ENCODE measurements at regions not wholly inside any gene's neighbourhood (a gene's known extent, or its start where the extent isn't known, plus 50 kb on each side); places are given as distances from the start of the nearest gene placed in this dataset.

DNA sequence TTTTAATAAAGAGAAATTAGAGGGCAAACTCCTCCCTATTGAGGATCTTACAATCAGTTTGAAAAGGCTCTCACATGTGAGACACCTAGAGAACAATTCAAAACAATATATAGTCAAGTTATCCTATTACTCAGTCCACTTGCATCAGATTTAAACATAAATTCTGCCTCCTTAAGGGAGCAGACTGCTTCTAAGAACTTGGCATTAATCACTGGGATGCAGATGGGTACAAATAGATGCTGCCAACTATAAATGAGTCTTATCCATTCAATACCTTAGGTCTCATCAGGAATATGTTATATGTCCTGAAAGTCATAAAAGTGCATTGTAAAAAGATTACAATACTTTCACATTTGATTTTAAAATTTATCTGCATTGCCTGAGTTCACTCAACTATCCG, 269.3 kb upstream of the KIRREL3 start:
- DNase-seq = no peak
- no peaks in the 10 kb centered on the region for H3F3A ChIP-seq (replicated peaks; ENCODE audit: insufficient read depth)
- CTCF ChIA-PET = no interaction called here
- no peaks in the 10 kb centered on the region for H4K20me1 ChIP-seq (ENCODE audit: insufficient read depth)
- no peaks in the 10 kb centered on the region for H3K36me3 ChIP-seq (replicated peaks in 1 of 2; ENCODE audit: control insufficient read depth in 1 of 2, insufficient read depth in 2 of 2, low read length in 1 of 2)
- POLR2A ChIA-PET = no interaction called here
- H3K4me1 ChIP-seq (ENCODE audit: control insufficient read depth in 1 of 2, insufficient read depth in 2 of 2, low read depth in 1 of 2, low read length in 1 of 2) = no peaks in the 10 kb centered on the region
- H2AFZ ChIP-seq (ENCODE audit: low read depth) = no peak overlapping the region
- H3K9ac ChIP-seq = no peak overlapping the region
- H3K4me2 ChIP-seq = no peak overlapping the region
- no peak overlapping the region for H3K27ac ChIP-seq (ENCODE audit: low read depth in 2 of 2, low read length in 1 of 2)
- no peaks in the 10 kb centered on the region for H3K27me3 ChIP-seq (ENCODE audit: insufficient read depth)
- 29% methylated on average over 1 of the region's 1 CpG for WGBS (ENCODE audit: low lambda C conversion rate)
- H3K9me3 ChIP-seq = no peaks in the 10 kb centered on the region
- no peaks in the 10 kb centered on the region for H3K79me2 ChIP-seq (ENCODE audit: insufficient read depth)
- no peak for TF ChIP-seq FOXJ3 (CRISPR knock-in tag; IDR thresholded peaks at IDR 0.05)
- no peak for TF ChIP-seq RAD21 (IDR thresholded peaks at IDR 0.05; ENCODE audit: low read length)
- H3K4me3 ChIP-seq (ENCODE audit: low read depth in 2 of 2, low read length in 1 of 2) = no peak overlapping the region
- H3K9me2 ChIP-seq = no peaks in the 10 kb centered on the region

DNA sequence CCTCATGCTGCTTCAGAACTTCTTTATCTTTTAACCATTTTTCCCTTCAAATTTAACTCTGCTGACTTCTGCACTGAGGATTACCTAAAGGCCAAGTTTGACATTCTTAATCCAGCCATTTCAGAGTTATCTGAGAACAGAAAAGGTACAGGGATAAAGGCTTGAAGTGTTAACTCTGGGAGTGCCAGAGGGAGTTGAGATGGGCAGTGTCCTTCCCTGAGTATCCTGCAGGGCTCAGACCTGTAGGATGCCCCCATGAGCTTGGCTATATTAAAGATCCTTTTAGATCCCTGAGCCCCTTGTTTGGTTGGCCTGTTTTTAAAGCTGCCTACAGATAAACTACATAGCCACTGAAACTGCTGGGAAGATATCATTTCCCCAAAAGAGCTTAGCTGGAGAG, 268.4 kb upstream of the KIRREL3 start:
- H3K79me2 ChIP-seq (ENCODE audit: insufficient read depth) = no peaks in the 10 kb centered on the region
- H3K9me2 ChIP-seq = no peaks in the 10 kb centered on the region
- H3K27ac ChIP-seq (ENCODE audit: low read depth in 2 of 2, low read length in 1 of 2) = no peak overlapping the region
- TF ChIP-seq JUND (IDR thresholded peaks at IDR 0.05) = no peak
- CTCF ChIA-PET = no interaction called here
- H3K4me2 ChIP-seq = no peak overlapping the region
- no peak overlapping the region for H2AFZ ChIP-seq (ENCODE audit: low read depth)
- H3K9me3 ChIP-seq = no peaks in the 10 kb centered on the region
- H3F3A ChIP-seq (replicated peaks; ENCODE audit: insufficient read depth) = no peaks in the 10 kb centered on the region
- H3K9ac ChIP-seq = no peak overlapping the region
- H3K4me3 ChIP-seq (ENCODE audit: low read depth in 2 of 2, low read length in 1 of 2) = no peak overlapping the region
- H4K20me1 ChIP-seq (ENCODE audit: insufficient read depth) = no peaks in the 10 kb centered on the region
- POLR2A ChIA-PET = no interaction called here
- no peaks in the 10 kb centered on the region for H3K36me3 ChIP-seq (replicated peaks in 1 of 2; ENCODE audit: control insufficient read depth in 1 of 2, insufficient read depth in 2 of 2, low read length in 1 of 2)
- no peaks in the 10 kb centered on the region for H3K4me1 ChIP-seq (ENCODE audit: control insufficient read depth in 1 of 2, insufficient read depth in 2 of 2, low read depth in 1 of 2, low read length in 1 of 2)
- no peak for DNase-seq
- H3K27me3 ChIP-seq (ENCODE audit: insufficient read depth) = no peaks in the 10 kb centered on the region

DNA sequence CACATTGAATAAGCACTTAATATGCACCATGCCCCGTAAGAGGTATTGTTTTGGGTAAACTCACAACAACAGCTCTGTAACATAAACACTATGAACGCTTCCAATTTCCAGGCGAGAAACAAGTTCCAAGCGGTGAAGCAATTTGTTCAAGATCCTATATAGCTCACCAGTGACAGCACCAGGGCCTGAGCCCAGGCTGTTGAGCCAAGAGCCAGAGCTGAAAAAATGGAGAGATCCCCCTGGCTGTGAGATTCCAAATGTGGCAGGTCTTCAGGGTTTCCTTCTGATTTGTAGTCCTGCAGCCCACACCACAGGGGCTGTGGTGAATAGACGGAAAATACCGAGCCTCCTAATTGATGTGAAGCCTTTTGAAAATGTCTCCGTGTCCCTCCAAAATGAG, 268.0 kb upstream of the KIRREL3 start:
- POLR2A ChIA-PET = no interaction called here
- Histone ChIP-seq H3K4me2 (no peak overlapping the region), H3F3A (replicated peaks; ENCODE audit: insufficient read depth) (no peaks in the 10 kb centered on the region), H3K36me3 (replicated peaks in 1 of 2; ENCODE audit: control insufficient read depth in 1 of 2, insufficient read depth in 2 of 2, low read length in 1 of 2) (no peaks in the 10 kb centered on the region), H3K4me3 (ENCODE audit: low read depth in 2 of 2, low read length in 1 of 2) (no peak overlapping the region), H3K9me2 (no peaks in the 10 kb centered on the region), H3K9me3 (no peaks in the 10 kb centered on the region), H2AFZ (ENCODE audit: low read depth) (no peak overlapping the region), H3K9ac (no peak overlapping the region), H3K27me3 (ENCODE audit: insufficient read depth) (no peaks in the 10 kb centered on the region), H4K20me1 (ENCODE audit: insufficient read depth) (no peaks in the 10 kb centered on the region), H3K79me2 (ENCODE audit: insufficient read depth) (no peaks in the 10 kb centered on the region), H3K4me1 (ENCODE audit: control insufficient read depth in 1 of 2, insufficient read depth in 2 of 2, low read depth in 1 of 2, low read length in 1 of 2) (no peaks in the 10 kb centered on the region), H3K27ac (ENCODE audit: low read depth in 2 of 2, low read length in 1 of 2) (no peak overlapping the region)
- TF ChIP-seq, protein P1, sequence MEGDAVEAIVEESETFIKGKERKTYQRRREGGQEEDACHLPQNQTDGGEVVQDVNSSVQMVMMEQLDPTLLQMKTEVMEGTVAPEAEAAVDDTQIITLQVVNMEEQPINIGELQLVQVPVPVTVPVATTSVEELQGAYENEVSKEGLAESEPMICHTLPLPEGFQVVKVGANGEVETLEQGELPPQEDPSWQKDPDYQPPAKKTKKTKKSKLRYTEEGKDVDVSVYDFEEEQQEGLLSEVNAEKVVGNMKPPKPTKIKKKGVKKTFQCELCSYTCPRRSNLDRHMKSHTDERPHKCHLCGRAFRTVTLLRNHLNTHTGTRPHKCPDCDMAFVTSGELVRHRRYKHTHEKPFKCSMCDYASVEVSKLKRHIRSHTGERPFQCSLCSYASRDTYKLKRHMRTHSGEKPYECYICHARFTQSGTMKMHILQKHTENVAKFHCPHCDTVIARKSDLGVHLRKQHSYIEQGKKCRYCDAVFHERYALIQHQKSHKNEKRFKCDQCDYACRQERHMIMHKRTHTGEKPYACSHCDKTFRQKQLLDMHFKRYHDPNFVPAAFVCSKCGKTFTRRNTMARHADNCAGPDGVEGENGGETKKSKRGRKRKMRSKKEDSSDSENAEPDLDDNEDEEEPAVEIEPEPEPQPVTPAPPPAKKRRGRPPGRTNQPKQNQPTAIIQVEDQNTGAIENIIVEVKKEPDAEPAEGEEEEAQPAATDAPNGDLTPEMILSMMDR (IDR thresholded peaks at IDR 0.05) = no peak
- TF ChIP-seq, protein P2, sequence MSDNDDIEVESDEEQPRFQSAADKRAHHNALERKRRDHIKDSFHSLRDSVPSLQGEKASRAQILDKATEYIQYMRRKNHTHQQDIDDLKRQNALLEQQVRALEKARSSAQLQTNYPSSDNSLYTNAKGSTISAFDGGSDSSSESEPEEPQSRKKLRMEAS (IDR thresholded peaks at IDR 0.05; ENCODE audit: low read depth) = no peak
- TF ChIP-seq FOSL2 (IDR thresholded peaks at IDR 0.05; ENCODE audit: borderline replicate concordance, low read depth) (no peak), FOXM1 (IDR thresholded peaks at IDR 0.05; ENCODE audit: low read depth) (no peak), TEAD4 (IDR thresholded peaks at IDR 0.05; ENCODE audit: borderline replicate concordance, insufficient read depth) (no peak)
- DNase-seq = no peak
- CTCF ChIA-PET = interaction anchor here (0.6 kb wide), 1 partner anchor 240 kb away, joined by 3 read pairs; no protein-coding TSS in a partner anchor
- 50% methylated on average over 7 of the region's 7 CpGs for WGBS (ENCODE audit: low lambda C conversion rate)

All from SK-N-SH (cell line).